ENCODE measurements at regions not wholly inside any gene's neighbourhood (a gene's known extent, or its start where the extent isn't known, plus 50 kb on each side); places are given as distances from the start of the nearest gene placed in this dataset.

DNA sequence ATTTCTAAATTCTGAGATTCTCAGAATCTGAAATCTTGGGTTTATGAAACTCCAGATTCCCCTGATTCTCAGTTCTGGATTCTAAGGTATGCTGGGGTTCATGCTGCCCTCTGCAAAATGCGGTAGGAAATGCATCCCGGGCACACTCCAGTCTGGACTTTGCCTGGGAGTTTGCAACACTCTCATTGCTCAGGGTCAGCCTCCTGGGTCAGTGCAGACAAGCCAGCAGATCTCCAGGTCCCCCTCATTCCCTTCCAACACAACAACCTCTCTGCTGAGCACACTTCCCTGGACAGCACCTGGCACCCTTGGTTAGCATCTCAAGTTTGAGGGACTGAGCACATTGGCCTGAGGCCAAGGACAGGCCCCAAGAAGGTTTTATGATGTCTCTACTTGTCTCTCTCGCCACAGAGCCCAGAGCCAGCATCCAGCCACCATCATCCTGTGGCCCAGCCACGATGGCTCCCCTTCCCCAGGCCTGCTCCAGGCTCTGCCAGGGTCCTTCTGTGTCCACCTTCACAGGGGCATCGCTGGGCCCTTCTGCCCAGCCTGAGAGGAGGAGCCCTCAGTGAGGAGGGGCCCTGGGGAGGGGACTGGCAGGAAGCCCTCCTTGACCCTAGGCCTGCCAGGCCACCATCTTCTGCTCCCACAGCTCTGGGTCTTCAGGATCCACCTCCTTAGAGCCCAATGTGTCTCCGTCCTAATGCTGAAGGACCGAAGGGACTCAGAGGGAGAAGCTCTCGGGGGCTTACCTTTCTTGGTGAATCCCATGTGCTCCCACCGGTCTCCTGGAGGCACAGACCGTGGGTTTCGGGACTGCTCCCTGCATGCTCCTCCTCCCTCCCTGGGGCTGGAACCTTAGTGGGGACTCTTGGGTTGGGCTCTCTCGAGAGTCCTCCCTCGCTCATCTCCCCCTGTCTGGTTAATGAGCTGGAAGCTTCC is 550.7 kb downstream of the PTPRU start:
- ATAC-seq, result no peak
- intact Hi-C loops (cut with DNase I), result no loop called here

DNA sequence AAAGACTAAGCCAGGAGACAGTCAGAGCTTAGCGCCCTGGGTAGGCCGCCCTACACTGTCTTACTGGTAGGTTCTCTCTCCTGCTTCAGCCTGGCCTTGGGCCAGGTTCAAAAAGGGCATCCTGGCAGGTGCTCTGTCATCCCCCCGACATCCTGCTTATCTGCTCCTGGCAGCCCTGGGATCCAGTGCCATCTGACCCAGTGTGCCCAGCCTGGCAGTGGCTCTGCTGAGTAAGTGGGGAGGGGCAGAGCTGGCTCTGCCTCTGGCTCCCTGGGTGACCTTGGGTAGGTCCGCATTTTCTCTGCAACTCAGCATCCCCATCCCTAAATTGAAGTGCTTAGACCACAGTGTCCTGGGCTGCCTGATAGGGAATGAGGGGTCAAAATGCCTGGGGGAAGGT is 549.9 kb downstream of the PTPRU start:
- ATAC-seq, result no peak
- DNase-seq (ENCODE audit: missing footprints), result no peak
- intact Hi-C loops (cut with DNase I), result no loop called here

More for the DNA sequence above, 550.7 kb downstream of the PTPRU start:
- DNase-seq (ENCODE audit: missing footprints), result no peak

DNA sequence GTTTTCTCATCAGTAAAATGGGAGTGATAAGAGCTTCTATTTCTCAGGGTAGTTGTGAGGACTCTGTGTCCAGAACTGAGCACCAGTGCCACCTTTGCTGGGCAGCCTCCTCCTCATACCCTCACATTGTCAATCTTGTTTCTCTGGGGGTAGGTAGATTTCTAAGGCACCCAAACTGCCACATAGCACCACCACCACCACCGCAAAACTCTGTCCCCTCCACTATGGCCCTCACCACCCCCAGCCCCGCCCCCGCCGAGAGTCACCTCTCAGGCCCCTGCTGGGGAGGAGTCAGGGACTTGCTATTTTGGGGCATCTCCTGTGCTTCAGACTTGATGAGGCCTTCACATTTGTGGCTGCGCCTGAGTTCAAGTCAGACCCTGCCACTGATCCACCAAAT is 549.2 kb downstream of the PTPRU start:
- no peak for DNase-seq (ENCODE audit: missing footprints)
- intact Hi-C loops (cut with DNase I), result no loop called here
- no peak for ATAC-seq

DNA sequence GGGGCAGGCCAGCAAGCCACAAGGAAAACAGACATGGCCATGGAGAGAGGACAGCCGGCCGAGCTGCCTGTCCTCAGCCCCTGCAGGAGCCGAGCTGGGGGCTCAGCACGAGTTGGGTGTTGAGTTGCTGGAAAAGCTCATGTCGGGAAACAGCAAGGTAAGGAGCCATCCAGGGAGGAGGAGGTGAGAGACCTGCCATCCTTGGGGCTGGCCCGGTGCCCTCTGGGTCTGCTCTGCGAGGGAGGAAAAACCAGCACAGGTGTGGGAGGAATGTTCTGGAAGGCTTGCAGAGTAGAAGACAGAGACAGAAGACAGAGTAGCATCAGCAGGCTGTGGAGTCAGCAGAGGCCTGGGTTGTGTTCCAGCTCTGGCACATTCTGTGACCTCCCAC is 548.8 kb downstream of the PTPRU start:
- ATAC-seq (no peak), DNase-seq (ENCODE audit: missing footprints) (no peak)
- intact Hi-C loops (cut with DNase I), result no loop called here

DNA sequence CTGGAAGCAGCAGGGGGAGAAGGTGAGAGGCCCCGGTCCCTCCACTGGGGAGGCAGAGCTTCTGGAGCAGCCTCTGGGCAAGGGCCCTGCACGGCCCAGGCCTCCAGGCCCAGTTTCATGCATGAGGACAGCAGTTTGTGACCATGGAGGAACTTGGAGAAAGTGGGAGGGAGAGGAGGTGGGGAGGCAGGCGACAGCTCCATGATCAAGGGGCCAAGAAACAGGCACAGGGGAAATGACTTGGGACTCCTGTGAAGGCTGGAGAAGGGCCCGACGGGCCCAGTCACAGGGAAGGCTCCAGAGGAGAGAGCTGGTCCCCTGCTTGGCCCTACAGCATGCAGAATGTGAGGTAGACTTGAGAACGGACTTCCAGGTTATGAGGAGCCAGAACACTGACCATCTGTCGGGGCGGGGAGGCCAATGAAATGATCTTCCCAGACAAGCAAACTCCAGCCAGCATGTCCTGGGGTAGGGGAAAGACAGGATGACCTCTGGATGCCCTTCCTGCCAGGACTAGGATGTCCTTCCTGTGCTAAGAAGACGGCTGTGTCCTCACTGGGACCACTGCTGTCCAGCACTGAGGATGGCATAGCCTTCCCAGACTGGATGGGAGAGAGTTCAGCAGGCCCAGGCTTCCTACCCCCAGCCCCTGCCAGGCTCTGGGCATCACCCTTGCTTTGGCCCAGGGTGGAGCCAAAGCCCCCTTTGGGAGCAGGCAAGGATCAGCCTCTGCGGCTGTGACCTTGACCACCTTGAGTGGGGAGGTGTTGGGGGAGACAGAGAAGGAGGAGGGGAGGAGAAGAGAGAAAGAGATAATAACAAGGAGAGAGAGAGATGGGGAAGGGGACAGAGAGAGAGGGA is 548.2 kb downstream of the PTPRU start:
- DNase-seq (ENCODE audit: missing footprints) (no peak), ATAC-seq (no peak)
- intact Hi-C loops (cut with DNase I), result no loop called here

DNA sequence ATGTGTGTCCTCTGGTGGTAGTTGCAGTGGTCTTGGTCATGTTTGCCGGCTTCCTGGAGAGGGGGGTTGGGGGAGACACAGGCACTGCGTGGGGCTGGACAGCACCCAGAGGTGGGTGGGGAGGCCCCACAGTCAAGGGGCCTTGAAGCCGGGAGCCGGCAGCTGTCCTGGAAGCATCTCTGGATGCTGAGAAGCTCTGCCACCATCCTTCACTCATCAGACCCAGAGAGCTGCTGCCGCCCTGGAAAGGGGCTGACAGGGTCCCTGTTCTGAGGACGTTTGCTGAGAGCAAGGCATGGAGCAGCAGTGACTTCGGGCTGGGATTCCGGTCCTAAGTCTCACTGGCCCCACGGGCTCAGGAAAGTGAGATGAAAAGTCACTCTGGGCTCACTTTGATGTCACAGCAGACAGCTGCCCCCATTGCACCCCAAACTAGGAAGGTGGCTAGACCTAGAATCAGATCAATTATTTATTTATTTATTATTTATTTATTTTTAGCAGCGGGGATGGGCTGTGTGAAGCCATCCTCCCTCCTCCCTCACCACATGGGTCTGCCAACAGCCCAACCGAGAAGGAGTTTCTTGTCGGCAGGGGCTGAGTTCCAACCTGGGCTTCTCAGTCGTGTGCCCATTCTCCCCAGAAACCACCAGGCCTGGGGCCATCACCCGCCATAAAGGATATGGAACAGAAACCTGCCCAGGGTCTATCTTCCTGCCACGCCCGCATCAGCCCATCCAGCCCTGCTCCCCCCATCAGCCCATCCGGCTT is 547.4 kb downstream of the PTPRU start:
- intact Hi-C loops (cut with DNase I), result no loop called here
- no peak for DNase-seq (ENCODE audit: missing footprints)
- no peak for ATAC-seq

DNA sequence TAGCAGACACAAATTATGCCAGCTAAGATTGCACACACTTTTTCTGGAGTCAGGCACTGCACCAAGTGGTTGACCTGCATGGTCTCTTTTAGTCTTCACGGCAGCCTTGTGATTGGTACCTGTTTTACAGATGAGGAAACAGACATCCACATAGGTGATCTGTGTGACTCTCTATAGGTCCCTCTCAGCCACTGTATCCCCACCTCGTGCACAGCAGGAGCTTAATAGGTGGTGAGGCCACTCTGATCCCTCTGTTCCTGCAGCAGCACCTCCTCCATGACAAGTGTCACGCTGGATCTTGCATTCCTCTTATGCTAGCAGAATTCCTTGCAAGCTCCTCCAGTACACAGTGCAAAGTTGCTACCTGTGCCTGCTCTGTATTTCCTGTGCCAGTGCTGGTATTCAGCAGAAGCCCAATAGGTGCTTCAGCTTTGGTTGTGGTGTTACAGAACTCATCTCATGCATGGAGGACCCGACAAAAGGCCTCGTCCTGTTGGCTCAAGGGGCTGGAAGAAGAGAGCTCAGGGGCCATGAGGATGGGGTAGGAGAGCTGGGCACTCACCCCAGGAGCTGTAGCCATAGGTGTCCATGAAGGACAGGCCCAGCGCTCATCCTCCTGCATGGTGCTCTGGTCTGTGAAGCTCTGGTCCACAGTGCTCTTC is 546.7 kb downstream of the PTPRU start:
- intact Hi-C loops (cut with DNase I), result no loop called here
- ATAC-seq (no peak), DNase-seq (ENCODE audit: missing footprints) (no peak)

DNA sequence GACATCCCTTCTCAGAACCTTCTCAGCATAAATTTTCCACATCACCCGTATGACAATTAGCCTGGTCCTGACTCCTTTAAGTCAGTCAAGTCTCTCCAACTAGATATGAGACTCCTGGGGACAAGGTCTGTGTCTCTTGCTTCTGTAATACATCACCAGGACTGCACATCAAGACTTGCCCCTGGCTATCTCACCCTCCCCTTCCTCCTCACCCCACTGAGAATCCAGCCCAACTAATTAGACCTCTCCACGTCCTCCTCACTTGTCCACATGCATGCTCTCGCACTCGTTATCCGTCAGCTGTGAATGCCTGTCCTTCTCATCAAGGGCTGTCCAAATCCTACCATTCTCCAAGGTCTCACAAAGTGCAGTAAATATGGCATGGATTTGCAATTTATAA is 542.8 kb downstream of the PTPRU start:
- no peak for DNase-seq (ENCODE audit: missing footprints)
- ATAC-seq, result no peak
- intact Hi-C loops (cut with DNase I), result no loop called here

DNA sequence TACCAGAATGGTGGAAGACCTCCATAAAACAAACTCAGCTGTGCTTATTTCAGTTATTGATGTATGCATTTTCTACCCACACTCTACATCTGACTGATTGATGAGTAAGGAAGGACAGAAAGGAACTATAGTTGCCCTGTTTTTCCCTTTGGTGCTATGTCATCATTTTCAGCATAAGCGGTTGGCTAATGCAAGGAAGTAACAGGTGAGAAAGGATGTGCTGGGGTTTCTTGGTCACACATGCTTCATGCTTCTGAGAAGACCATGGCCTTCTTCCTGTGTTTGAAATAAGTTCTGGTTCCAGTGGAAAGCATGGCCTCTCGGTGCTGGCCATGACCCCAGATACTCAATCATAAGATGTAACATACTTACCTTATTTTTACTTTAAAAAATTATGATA is 541.2 kb downstream of the PTPRU start:
- DNase-seq (ENCODE audit: missing footprints) (no peak), ATAC-seq (no peak)
- intact Hi-C loops (cut with DNase I), result no loop called here

DNA sequence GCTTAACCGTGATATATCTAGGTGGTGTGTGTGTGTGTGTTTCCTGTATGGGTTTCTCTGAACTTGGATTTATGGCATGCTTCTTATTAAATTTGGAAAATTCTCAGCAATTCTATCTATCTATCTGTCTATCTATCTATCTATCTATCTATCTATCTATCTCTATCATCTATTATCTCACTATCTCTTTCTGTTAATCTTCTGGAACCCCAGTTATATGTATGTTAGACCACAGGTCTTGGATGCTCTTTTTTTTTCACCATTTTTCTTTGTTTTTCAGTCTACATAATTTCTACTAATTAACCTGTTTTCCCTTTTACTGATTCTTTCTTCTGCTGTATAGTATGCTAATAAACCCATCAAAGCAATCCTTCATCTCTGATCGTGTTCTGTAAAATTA is 538.0 kb downstream of the PTPRU start:
- intact Hi-C loops (cut with DNase I), result no loop called here

DNA sequence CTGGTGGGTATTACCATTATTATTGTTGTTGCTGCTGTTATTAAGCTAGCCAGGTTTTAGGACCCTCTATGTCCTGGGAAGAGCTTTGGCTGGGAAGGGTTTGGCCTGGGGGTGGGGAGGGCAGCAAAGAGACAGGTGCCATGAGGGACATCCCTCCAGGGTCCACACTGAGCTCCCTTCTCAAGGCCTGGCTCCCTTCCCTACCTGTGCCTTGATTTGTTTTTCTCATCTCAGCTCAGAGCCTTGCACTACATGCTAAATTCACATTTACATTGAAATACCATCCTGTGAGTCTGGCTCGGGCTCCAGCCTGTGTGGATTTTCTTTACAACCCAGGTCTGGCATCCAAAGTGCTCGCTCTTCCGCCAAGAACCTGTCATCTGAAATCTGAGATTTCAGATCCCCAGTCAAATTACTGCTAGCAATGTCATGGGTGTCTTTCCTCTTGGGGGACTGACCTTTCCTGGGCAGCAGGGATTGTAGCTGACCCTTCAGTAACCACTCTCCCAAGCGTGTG is 536.3 kb downstream of the PTPRU start:
- no peak for DNase-seq (ENCODE audit: missing footprints)
- intact Hi-C loops (cut with DNase I), result no loop called here
- no peak for ATAC-seq

More for the DNA sequence above, 538.0 kb downstream of the PTPRU start:
- DNase-seq (ENCODE audit: missing footprints) (no peak), ATAC-seq (no peak)

DNA sequence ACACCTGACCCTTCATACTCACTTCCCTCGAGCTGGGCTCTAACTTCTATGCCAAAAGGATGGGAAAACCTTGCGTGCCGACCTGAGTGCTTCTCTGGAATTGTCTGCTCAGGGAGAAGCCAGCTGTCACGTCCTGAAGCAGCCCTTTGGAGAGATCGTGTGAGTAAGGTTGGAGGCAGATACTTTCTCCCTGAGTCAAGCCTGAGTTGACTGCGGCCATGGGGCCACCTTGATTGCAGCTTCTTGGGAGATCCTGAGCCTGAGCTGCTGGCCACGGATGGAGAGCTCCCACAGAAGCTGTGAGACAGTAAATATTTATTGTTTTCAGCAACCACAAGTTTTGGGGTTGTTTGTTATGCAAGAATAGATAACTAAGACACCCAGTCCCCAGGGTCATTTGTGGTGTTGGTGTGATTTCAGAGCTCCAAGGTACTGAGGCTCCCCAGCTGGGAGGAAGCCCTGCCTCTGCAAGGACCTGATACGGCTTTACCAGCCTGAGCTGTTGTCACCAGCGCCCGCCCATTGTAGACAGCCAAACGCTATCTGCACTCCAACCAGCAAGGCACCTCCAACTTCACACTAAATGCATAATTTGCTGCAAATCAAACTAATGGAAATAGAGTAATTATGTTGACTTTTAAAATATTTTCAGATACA is 531.6 kb downstream of the PTPRU start:
- intact Hi-C loops (cut with DNase I), result no loop called here
- ATAC-seq (no peak), DNase-seq (ENCODE audit: missing footprints) (no peak)

DNA sequence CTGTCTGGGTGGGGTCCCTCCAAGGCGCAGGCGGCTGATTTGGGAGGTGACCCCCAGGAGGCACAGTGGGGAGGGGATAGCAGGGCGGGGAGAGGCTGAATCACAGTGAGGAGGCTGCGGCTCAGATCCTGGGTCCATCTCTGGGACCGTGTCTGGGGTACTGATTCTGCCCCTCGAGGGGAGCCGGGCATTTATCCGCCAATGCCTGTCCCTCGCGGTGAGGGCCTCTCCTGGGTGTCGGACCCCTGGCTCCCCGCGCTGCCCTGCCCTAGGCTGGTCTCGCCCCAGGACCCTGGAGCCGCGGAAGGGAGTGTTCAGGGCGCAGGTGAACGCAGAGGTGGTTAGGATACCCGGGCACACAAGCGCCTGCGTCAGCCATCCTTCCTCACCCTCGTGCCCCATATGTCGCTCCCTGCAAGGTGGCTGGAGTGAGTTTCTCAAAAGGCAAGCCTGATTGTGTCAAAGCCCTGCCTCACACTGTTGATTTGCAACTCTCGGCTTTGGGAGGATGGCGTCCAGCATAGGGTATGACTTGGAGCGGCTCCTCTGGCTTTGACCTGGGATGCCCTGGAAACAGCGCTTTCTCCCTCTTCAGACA is 530.9 kb downstream of the PTPRU start:
- no peak for DNase-seq (ENCODE audit: missing footprints)
- intact Hi-C loops (cut with DNase I), result no loop called here

DNA sequence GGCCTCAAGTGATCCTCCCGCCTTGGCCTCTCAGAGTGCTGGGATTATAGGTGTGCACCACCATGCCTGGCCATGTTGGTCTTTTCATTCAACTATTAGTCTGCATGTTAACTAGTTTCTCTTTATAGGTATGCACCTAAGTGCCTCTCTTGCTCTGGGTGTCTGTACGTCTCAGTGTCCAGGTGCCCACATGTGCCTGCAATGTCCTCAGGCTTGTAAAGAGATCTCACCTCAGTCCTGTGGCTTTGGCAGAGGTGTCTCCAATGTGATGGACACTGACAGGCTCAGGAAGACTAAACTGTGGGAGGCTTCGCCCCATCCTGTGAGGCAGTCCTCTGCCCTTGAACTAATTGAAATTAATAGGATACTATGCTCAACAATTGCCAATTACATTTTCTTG is 526.3 kb downstream of the PTPRU start:
- intact Hi-C loops (cut with DNase I), result no loop called here
- DNase-seq (ENCODE audit: missing footprints), result no peak
- ATAC-seq, result no peak

More for the DNA sequence above, 530.9 kb downstream of the PTPRU start:
- no peak for ATAC-seq

DNA sequence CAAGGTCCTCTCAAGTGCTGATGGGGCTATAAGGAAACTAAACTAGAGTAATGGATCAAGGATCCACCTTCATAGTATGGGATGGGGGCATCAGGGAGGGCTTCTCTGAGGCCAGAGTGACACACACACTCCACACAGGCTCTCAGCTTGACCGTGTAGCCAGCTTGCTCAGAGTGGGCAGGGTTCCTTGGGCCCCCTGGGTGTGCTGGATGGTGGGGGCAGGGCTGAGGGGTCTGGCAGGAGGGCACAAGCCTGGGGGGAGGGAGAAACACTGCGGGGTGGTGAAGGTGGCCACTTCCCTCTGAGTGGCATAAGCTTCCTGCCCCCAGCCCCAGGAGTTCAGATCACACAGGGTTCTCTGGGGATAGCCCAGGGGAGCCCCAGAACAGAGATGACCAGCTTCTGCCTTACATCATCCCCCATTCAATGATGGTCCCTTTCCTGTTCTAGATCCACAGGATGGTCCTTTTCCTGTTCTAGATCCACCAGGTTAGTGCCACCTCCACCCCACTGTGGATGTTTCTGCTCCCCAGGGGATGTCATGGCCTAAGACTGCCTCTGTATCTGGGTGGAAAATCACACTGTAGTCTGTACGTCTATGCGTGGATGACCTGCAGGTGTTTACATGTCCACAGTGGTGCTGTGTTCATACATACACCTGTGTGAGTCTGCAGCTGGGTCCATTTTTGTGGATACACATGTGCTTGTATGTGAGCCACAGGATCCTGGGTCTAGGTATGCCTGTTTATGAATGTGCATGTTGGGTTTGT is 525.0 kb downstream of the PTPRU start:
- DNase-seq (ENCODE audit: missing footprints) (no peak), ATAC-seq (no peak)
- intact Hi-C loops (cut with DNase I), result no loop called here

DNA sequence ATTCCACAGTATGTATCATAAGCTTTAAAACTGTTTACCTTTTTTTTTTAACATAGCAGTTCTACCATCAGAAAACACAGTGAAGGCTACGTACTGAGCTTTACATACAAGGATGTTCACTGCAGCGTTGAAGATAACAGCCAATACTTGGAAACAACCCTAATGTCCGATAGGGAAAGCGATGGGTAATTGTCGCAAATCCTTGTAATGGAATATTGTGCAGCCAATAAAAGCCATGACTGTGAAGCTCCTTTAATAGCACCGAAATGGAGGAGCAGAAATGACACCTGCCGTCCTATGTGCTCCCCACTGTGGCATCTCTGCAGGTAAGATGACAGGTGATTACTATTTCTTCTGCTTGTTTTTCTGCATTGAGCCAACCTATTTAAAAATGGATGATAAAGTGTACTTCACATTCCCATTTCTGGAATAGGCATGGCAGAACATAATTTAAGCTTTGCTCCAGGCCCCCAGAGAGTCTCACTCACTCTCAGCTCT is 523.8 kb downstream of the PTPRU start:
- intact Hi-C loops (cut with DNase I), result no loop called here
- ATAC-seq, result no peak
- no peak for DNase-seq (ENCODE audit: missing footprints)
